ENCODE measurements at regions not wholly inside any gene's neighbourhood (a gene's known extent, or its start where the extent isn't known, plus 50 kb on each side); places are given as distances from the start of the nearest gene placed in this dataset.

GRCh38 chrX:39609941-39610340 lies 487.8 kb downstream of the BCOR start:
- no peaks in the 10 kb centered on the region for H3K9me2 ChIP-seq (replicated peaks; ENCODE audit: insufficient read depth, low read length)
- no peak overlapping the region for H2AFZ ChIP-seq (ENCODE audit: low read depth, low read length, severe bottlenecking)
- no peaks in the 10 kb centered on the region for H3K36me3 ChIP-seq (ENCODE audit: low read length)
- no peaks in the 10 kb centered on the region for H4K20me1 ChIP-seq (ENCODE audit: low read depth, low read length)
- no peaks in the 10 kb centered on the region for H3K27me3 ChIP-seq (ENCODE audit: low read length)
- no peaks in the 10 kb centered on the region for H3K9me3 ChIP-seq (ENCODE audit: insufficient read depth, low read length)
- H3K27ac ChIP-seq (ENCODE audit: low read depth, low read length): no peak overlapping the region
- TF ChIP-seq EZH2phosphoT487 (conservative IDR thresholded peaks at IDR 0.05; ENCODE audit: low read length): no peak
- TF ChIP-seq CTCF (IDR thresholded peaks at IDR 0.05; ENCODE audit: insufficient read depth, low read length, poor library complexity, severe bottlenecking): no peak
- H3K9ac ChIP-seq (ENCODE audit: low read length): no peak overlapping the region
- no peaks in the 10 kb centered on the region for H3F3A ChIP-seq (ENCODE audit: insufficient read depth)
- no peak overlapping the region for H3K4me3 ChIP-seq (ENCODE audit: insufficient read depth, low read length, poor library complexity, severe bottlenecking)
- no peaks in the 10 kb centered on the region for H3K79me2 ChIP-seq (ENCODE audit: insufficient read depth, low read length)
- no peak overlapping the region for H3K4me2 ChIP-seq (ENCODE audit: low read depth, low read length, poor library complexity, severe bottlenecking)

- no peaks in the 10 kb centered on the region for H3K79me2 ChIP-seq (ENCODE audit: insufficient read depth, low read length)
- TF ChIP-seq EZH2phosphoT487 (conservative IDR thresholded peaks at IDR 0.05; ENCODE audit: low read length) (no peak), CTCF (IDR thresholded peaks at IDR 0.05; ENCODE audit: insufficient read depth, low read length, poor library complexity, severe bottlenecking) (no peak)
- no peak overlapping the region for H3K27ac ChIP-seq (ENCODE audit: low read depth, low read length)
- H2AFZ ChIP-seq (ENCODE audit: low read depth, low read length, severe bottlenecking): no peak overlapping the region
- no peak overlapping the region for H3K9ac ChIP-seq (ENCODE audit: low read length)
- H3K9me3 ChIP-seq (ENCODE audit: insufficient read depth, low read length): no peaks in the 10 kb centered on the region
- no peak overlapping the region for H3K4me2 ChIP-seq (ENCODE audit: low read depth, low read length, poor library complexity, severe bottlenecking)
- H3K36me3 ChIP-seq (ENCODE audit: low read length): no peaks in the 10 kb centered on the region
- no peaks in the 10 kb centered on the region for H3K27me3 ChIP-seq (ENCODE audit: low read length)
- H3K9me2 ChIP-seq (replicated peaks; ENCODE audit: insufficient read depth, low read length): no peaks in the 10 kb centered on the region
- no peaks in the 10 kb centered on the region for H3F3A ChIP-seq (ENCODE audit: insufficient read depth)
- H3K4me3 ChIP-seq (ENCODE audit: insufficient read depth, low read length, poor library complexity, severe bottlenecking): no peak overlapping the region
- H4K20me1 ChIP-seq (ENCODE audit: low read depth, low read length): no peaks in the 10 kb centered on the region
These were observed 486.3 kb downstream of the BCOR start for GRCh38 chrX:39611468-39611867.

- Histone ChIP-seq H3K9me2 (replicated peaks; ENCODE audit: insufficient read depth, low read length) (no peaks in the 10 kb centered on the region), H3F3A (ENCODE audit: insufficient read depth) (no peaks in the 10 kb centered on the region), H3K27ac (ENCODE audit: low read depth, low read length) (no peak overlapping the region), H4K20me1 (ENCODE audit: low read depth, low read length) (no peaks in the 10 kb centered on the region), H2AFZ (ENCODE audit: low read depth, low read length, severe bottlenecking) (no peak overlapping the region), H3K9ac (ENCODE audit: low read length) (no peak overlapping the region), H3K4me3 (ENCODE audit: insufficient read depth, low read length, poor library complexity, severe bottlenecking) (no peak overlapping the region), H3K9me3 (ENCODE audit: insufficient read depth, low read length) (no peaks in the 10 kb centered on the region), H3K36me3 (ENCODE audit: low read length) (no peaks in the 10 kb centered on the region), H3K4me2 (ENCODE audit: low read depth, low read length, poor library complexity, severe bottlenecking) (peak overlapping the region; percentile 42), H3K79me2 (ENCODE audit: insufficient read depth, low read length) (no peaks in the 10 kb centered on the region), H3K27me3 (ENCODE audit: low read length) (no peaks in the 10 kb centered on the region)
- TF ChIP-seq CTCF (IDR thresholded peaks at IDR 0.05; ENCODE audit: insufficient read depth, low read length, poor library complexity, severe bottlenecking): no peak
- TF ChIP-seq EZH2phosphoT487 (conservative IDR thresholded peaks at IDR 0.05; ENCODE audit: low read length): no peak
These were observed 484.2 kb downstream of the BCOR start for GRCh38 chrX:39613482-39613995.
